ENCODE measurements at regions not wholly inside any gene's neighbourhood (a gene's known extent, or its start where the extent isn't known, plus 50 kb on each side); places are given as distances from the start of the nearest gene placed in this dataset.

DNA sequence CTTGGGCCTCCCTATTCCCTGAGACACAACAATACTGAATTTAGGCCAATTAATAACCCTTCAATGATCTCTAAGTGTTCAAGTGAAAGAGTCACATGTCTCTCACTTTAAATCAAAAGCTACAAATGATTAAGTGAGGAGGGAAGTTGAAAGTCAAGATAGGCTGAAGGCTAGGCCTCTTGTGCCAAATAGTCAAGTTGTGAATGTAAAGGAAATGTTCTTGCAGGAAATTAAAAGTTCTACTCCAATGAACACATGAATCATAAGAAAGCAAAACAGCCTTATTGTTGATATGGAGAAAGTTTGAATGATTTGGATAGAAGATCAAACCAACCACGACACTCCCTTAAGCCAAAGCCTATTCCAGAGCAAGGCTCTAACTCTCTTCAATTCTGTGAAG lies 286.9 kb downstream of the MEIS1 start:
- TF ChIP-seq, protein P1, sequence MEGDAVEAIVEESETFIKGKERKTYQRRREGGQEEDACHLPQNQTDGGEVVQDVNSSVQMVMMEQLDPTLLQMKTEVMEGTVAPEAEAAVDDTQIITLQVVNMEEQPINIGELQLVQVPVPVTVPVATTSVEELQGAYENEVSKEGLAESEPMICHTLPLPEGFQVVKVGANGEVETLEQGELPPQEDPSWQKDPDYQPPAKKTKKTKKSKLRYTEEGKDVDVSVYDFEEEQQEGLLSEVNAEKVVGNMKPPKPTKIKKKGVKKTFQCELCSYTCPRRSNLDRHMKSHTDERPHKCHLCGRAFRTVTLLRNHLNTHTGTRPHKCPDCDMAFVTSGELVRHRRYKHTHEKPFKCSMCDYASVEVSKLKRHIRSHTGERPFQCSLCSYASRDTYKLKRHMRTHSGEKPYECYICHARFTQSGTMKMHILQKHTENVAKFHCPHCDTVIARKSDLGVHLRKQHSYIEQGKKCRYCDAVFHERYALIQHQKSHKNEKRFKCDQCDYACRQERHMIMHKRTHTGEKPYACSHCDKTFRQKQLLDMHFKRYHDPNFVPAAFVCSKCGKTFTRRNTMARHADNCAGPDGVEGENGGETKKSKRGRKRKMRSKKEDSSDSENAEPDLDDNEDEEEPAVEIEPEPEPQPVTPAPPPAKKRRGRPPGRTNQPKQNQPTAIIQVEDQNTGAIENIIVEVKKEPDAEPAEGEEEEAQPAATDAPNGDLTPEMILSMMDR (IDR thresholded peaks at IDR 0.05; ENCODE audit: low read length) = no peak
- TF ChIP-seq EZH2 (optimal IDR thresholded peaks at IDR 0.05; ENCODE audit: low read depth, low read length) (no peak), EZH2phosphoT487 (IDR thresholded peaks at IDR 0.05; ENCODE audit: low read length) (no peak)

All from MM.1S (cell line).